Neural cell (in vitro differentiated cells): ENCODE measurements at regions not wholly inside any gene's neighbourhood (a gene's known extent, or its start where the extent isn't known, plus 50 kb on each side); places are given as distances from the start of the nearest gene placed in this dataset.

Source experiments
- EP300 ChIP-seq: fragments of 450-650 bp; conservative IDR thresholded peaks from 2 replicates; pipeline ENCODE4 v1.6.1; 2014; ENCODE audit warnings: antibody characterized with exemption, mild to moderate bottlenecking, moderate library complexity; ENCODE audit not compliant: poor library complexity, severe bottlenecking
- EZH2 ChIP-seq: fragments of 200-600, 300-800 bp; shearing (Covaris generic), sonication (generic); IDR thresholded peaks from 2 replicates; pipeline ENCODE4 v1.6.1; 2014; ENCODE audit warnings: antibody characterized with exemption, low read length, borderline replicate concordance, mild to moderate bottlenecking; ENCODE audit not compliant: insufficient read depth, poor library complexity, severe bottlenecking
- POLR2AphosphoS5 ChIP-seq: IDR thresholded peaks from 2 replicates; pipeline ENCODE4 v1.6.1; 2012
- RAD21 ChIP-seq: fragments of 450-650 bp; conservative IDR thresholded peaks from 2 replicates; pipeline ENCODE4 v1.6.1; 2014; ENCODE audit warnings: antibody characterized with exemption, mild to moderate bottlenecking, moderate library complexity
- SMC3 ChIP-seq: fragments of 450-650 bp; conservative IDR thresholded peaks from 2 replicates; pipeline ENCODE4 v1.6.1; 2014; ENCODE audit warnings: antibody characterized with exemption, mild to moderate bottlenecking, moderate library complexity; ENCODE audit not compliant: poor library complexity
- TAF1 ChIP-seq: IDR thresholded peaks from 2 replicates; pipeline ENCODE4 v1.6.1; 2012; ENCODE audit warnings: low read depth
- TF ChIP-seq, protein P1 (sequence below): fragments of 450-650 bp; IDR thresholded peaks from 2 replicates; pipeline ENCODE4 v1.5.1; 2014; ENCODE audit warnings: antibody characterized with exemption, mild to moderate bottlenecking, moderate library complexity; ENCODE audit not compliant: poor library complexity, severe bottlenecking
- TF ChIP-seq, protein P2 (sequence below): IDR thresholded peaks from 2 replicates; pipeline ENCODE4 v1.6.1; 2012; ENCODE audit warnings: borderline replicate concordance

DNA sequence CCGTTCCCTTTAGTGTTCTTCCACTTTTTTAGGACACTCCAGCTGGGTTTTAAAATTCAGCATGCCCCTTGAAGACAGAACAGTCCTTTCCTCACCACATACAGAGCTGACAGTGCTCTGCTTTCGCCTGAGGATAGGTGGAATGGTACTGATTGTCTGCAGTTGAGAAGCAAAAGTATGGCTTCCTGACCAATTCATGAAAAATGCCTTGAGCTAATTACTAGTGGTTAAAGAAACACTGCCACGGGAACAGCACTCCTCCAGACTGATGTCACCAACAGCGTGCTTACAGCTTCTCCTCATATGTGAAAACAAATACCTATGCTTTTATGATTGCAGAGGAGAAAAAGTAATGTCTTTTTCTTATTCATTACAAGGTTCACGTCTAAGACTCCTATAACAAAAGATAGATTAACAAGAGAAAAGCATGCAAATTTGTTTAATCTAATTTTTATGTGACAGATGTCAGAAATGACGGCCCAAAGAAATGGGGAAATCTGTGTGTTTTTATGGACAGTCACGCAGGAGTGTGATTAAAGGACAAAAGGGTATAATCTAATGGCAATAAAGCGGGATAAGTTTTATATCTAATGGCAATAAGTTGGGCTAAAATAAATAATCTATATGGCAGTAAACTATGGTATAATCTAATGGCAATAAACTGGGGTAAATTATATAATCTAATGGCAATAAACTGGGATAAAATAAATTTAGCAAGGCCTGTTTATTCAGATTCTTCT lies 123.4 kb upstream of the ARHGAP42 start:
- TF ChIP-seq EZH2 (no peak), EP300 (no peak), TAF1 (no peak), POLR2AphosphoS5 (no peak), RAD21 (no peak), SMC3 (no peak)
- TF ChIP-seq, protein P1, sequence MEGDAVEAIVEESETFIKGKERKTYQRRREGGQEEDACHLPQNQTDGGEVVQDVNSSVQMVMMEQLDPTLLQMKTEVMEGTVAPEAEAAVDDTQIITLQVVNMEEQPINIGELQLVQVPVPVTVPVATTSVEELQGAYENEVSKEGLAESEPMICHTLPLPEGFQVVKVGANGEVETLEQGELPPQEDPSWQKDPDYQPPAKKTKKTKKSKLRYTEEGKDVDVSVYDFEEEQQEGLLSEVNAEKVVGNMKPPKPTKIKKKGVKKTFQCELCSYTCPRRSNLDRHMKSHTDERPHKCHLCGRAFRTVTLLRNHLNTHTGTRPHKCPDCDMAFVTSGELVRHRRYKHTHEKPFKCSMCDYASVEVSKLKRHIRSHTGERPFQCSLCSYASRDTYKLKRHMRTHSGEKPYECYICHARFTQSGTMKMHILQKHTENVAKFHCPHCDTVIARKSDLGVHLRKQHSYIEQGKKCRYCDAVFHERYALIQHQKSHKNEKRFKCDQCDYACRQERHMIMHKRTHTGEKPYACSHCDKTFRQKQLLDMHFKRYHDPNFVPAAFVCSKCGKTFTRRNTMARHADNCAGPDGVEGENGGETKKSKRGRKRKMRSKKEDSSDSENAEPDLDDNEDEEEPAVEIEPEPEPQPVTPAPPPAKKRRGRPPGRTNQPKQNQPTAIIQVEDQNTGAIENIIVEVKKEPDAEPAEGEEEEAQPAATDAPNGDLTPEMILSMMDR: no peak
- TF ChIP-seq, protein P2, sequence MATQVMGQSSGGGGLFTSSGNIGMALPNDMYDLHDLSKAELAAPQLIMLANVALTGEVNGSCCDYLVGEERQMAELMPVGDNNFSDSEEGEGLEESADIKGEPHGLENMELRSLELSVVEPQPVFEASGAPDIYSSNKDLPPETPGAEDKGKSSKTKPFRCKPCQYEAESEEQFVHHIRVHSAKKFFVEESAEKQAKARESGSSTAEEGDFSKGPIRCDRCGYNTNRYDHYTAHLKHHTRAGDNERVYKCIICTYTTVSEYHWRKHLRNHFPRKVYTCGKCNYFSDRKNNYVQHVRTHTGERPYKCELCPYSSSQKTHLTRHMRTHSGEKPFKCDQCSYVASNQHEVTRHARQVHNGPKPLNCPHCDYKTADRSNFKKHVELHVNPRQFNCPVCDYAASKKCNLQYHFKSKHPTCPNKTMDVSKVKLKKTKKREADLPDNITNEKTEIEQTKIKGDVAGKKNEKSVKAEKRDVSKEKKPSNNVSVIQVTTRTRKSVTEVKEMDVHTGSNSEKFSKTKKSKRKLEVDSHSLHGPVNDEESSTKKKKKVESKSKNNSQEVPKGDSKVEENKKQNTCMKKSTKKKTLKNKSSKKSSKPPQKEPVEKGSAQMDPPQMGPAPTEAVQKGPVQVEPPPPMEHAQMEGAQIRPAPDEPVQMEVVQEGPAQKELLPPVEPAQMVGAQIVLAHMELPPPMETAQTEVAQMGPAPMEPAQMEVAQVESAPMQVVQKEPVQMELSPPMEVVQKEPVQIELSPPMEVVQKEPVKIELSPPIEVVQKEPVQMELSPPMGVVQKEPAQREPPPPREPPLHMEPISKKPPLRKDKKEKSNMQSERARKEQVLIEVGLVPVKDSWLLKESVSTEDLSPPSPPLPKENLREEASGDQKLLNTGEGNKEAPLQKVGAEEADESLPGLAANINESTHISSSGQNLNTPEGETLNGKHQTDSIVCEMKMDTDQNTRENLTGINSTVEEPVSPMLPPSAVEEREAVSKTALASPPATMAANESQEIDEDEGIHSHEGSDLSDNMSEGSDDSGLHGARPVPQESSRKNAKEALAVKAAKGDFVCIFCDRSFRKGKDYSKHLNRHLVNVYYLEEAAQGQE: no peak
